ENCODE measurements at regions not wholly inside any gene's neighbourhood (a gene's known extent, or its start where the extent isn't known, plus 50 kb on each side); places are given as distances from the start of the nearest gene placed in this dataset.
"Not testable (repeated sequence)": the region's sequence is repeated elsewhere in the genome, so short reads cannot be mapped to it uniquely, and the experiment has no call there.

- H3K36me3 ChIP-seq (replicated peaks in 1 of 2; ENCODE audit: control insufficient read depth in 1 of 2, insufficient read depth in 2 of 2, low read length in 1 of 2); H2AFZ ChIP-seq (ENCODE audit: low read depth); POLR2A ChIA-PET; H3K27me3 ChIP-seq (ENCODE audit: insufficient read depth); H3K9me3 ChIP-seq; DNase-seq; H3K4me2 ChIP-seq; H3K9ac ChIP-seq; H3K79me2 ChIP-seq (ENCODE audit: insufficient read depth); H3K4me3 ChIP-seq (ENCODE audit: low read depth in 2 of 2, low read length in 1 of 2); H4K20me1 ChIP-seq (ENCODE audit: insufficient read depth); CTCF ChIA-PET; H3F3A ChIP-seq (replicated peaks; ENCODE audit: insufficient read depth); H3K27ac ChIP-seq (ENCODE audit: low read depth in 2 of 2, low read length in 1 of 2); H3K4me1 ChIP-seq (ENCODE audit: control insufficient read depth in 1 of 2, insufficient read depth in 2 of 2, low read depth in 1 of 2, low read length in 1 of 2); H3K9me2 ChIP-seq: not testable (repeated sequence)
- WGBS (ENCODE audit: low lambda C conversion rate), result 55% methylated on average over 9 of the region's 9 CpGs
Measured at GRCh38 chr2:64253421-64253820, 109.2 kb upstream of the PELI1 start.

DNA sequence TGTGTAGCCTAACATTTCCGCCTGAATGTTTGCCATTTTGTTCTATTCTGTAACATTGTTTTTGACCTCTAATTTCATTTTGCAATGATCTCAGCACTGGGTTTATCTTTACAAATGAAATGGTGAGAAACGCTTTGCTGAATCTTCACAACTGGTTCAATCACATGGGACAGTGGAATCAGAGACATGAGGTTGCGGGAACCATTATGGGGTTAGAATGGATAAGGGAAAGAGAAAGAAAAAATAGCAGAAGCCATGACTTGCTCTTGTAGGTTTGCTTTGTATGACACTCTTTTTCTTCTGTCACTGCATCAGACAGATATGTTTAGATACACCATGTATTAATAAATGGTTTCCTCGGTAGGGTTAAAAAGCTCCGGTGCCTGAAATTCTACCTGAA, 114.3 kb upstream of the PELI1 start:
- Histone ChIP-seq H3K9ac (no peak overlapping the region), H3K36me3 (replicated peaks in 1 of 2; ENCODE audit: control insufficient read depth in 1 of 2, insufficient read depth in 2 of 2, low read length in 1 of 2) (no peaks in the 10 kb centered on the region), H3K9me2 (no peaks in the 10 kb centered on the region), H3F3A (replicated peaks; ENCODE audit: insufficient read depth) (no peaks in the 10 kb centered on the region), H3K4me3 (ENCODE audit: low read depth in 2 of 2, low read length in 1 of 2) (no peak overlapping the region), H4K20me1 (ENCODE audit: insufficient read depth) (no peaks in the 10 kb centered on the region), H3K79me2 (ENCODE audit: insufficient read depth) (no peaks in the 10 kb centered on the region), H3K4me2 (no peak overlapping the region), H2AFZ (ENCODE audit: low read depth) (no peak overlapping the region), H3K4me1 (ENCODE audit: control insufficient read depth in 1 of 2, insufficient read depth in 2 of 2, low read depth in 1 of 2, low read length in 1 of 2) (peaks cover 0 to 5% of the 10 kb centered on the region in 2 experiments; a peak in 2 of 4 replicates), H3K27me3 (ENCODE audit: insufficient read depth) (no peaks in the 10 kb centered on the region), H3K27ac (ENCODE audit: low read depth in 2 of 2, low read length in 1 of 2) (no peak overlapping the region), H3K9me3 (no peaks in the 10 kb centered on the region)
- POLR2A ChIA-PET, result no interaction called here
- DNase-seq, result no peak
- CTCF ChIA-PET, result no interaction called here
- TF ChIP-seq, protein P1, sequence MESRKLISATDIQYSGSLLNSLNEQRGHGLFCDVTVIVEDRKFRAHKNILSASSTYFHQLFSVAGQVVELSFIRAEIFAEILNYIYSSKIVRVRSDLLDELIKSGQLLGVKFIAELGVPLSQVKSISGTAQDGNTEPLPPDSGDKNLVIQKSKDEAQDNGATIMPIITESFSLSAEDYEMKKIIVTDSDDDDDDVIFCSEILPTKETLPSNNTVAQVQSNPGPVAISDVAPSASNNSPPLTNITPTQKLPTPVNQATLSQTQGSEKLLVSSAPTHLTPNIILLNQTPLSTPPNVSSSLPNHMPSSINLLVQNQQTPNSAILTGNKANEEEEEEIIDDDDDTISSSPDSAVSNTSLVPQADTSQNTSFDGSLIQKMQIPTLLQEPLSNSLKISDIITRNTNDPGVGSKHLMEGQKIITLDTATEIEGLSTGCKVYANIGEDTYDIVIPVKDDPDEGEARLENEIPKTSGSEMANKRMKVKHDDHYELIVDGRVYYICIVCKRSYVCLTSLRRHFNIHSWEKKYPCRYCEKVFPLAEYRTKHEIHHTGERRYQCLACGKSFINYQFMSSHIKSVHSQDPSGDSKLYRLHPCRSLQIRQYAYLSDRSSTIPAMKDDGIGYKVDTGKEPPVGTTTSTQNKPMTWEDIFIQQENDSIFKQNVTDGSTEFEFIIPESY (IDR thresholded peaks at IDR 0.05; ENCODE audit: borderline replicate concordance, low read depth), result no peak
- TF ChIP-seq EZH2phosphoT487 (IDR thresholded peaks at IDR 0.05; ENCODE audit: borderline replicate concordance, low read depth), result no peak
- TF ChIP-seq USF1 (IDR thresholded peaks at IDR 0.05; ENCODE audit: borderline replicate concordance, low read depth), result no peak
- TF ChIP-seq RAD21 (IDR thresholded peaks at IDR 0.05; ENCODE audit: low read length), result no peak
- TF ChIP-seq FOSL2 (IDR thresholded peaks at IDR 0.05; ENCODE audit: borderline replicate concordance, low read depth), result no peak
- TF ChIP-seq, protein P2, sequence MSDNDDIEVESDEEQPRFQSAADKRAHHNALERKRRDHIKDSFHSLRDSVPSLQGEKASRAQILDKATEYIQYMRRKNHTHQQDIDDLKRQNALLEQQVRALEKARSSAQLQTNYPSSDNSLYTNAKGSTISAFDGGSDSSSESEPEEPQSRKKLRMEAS (IDR thresholded peaks at IDR 0.05; ENCODE audit: low read depth), result no peak
- TF ChIP-seq TAF1 (IDR thresholded peaks at IDR 0.05; ENCODE audit: borderline replicate concordance, low read depth, low read length), result no peak
- TF ChIP-seq RFX5 (IDR thresholded peaks at IDR 0.05; ENCODE audit: low read length), result no peak
- no peak for TF ChIP-seq CHD2 (IDR thresholded peaks at IDR 0.05; ENCODE audit: low read length, partially characterized antibody)
- no peak for TF ChIP-seq TCF12 (IDR thresholded peaks at IDR 0.05)
- TF ChIP-seq, protein P3, sequence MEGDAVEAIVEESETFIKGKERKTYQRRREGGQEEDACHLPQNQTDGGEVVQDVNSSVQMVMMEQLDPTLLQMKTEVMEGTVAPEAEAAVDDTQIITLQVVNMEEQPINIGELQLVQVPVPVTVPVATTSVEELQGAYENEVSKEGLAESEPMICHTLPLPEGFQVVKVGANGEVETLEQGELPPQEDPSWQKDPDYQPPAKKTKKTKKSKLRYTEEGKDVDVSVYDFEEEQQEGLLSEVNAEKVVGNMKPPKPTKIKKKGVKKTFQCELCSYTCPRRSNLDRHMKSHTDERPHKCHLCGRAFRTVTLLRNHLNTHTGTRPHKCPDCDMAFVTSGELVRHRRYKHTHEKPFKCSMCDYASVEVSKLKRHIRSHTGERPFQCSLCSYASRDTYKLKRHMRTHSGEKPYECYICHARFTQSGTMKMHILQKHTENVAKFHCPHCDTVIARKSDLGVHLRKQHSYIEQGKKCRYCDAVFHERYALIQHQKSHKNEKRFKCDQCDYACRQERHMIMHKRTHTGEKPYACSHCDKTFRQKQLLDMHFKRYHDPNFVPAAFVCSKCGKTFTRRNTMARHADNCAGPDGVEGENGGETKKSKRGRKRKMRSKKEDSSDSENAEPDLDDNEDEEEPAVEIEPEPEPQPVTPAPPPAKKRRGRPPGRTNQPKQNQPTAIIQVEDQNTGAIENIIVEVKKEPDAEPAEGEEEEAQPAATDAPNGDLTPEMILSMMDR (IDR thresholded peaks at IDR 0.05), result no peak
- no peak for TF ChIP-seq YY1 (IDR thresholded peaks at IDR 0.05; ENCODE audit: low read depth)
- 89% methylated on average over 5 of the region's 5 CpGs for WGBS (ENCODE audit: low lambda C conversion rate)

Data from SK-N-SH (cell line).